Mucosa of descending colon (tissue), 3 donors: ENCODE measurements at regions not wholly inside any gene's neighbourhood (a gene's known extent, or its start where the extent isn't known, plus 50 kb on each side); places are given as distances from the start of the nearest gene placed in this dataset.

Experiments
- ATAC-seq: fragments of 200-7000 bp; cut with Tn5 transposase; one replicate; pipeline ENCODE4 v1.9.1; 2020; ENCODE audit warnings: mild to moderate bottlenecking, moderate library complexity
- DNase-seq, 3 donors: peaks; one replicate each; pipeline ENCODE4 v3.0.0-alpha.2; 2020
- H3K36me3 ChIP-seq: fragments of 200-600 bp; one replicate; pipeline ENCODE4 v1.8.0; 2021; ENCODE audit warnings: low read depth, mild to moderate bottlenecking
- H3K4me1 ChIP-seq: fragments of 200-600 bp; one replicate; pipeline ENCODE4 v1.8.0; 2021; ENCODE audit warnings: low read depth, mild to moderate bottlenecking
- H3K4me3 ChIP-seq: fragments of 200-600 bp; one replicate; pipeline ENCODE4 v1.8.0; 2021; ENCODE audit warnings: mild to moderate bottlenecking
- H3K9me3 ChIP-seq: fragments of 200-600 bp; one replicate; pipeline ENCODE4 v1.8.0; 2021; ENCODE audit warnings: mild to moderate bottlenecking
- CTCF ChIP-seq: fragments of 200-600 bp; IDR thresholded peaks from one replicate; pipeline ENCODE4 v1.8.0; 2022; ENCODE audit warnings: antibody characterized with exemption, mild to moderate bottlenecking
- intact Hi-C, 2 donors: fragments of 100-400 bp; cut with DNase I in 1 of 2; cut with micrococcal nuclease in 1 of 2; formaldehyde crosslinking; loops; one replicate each; pipeline versions ENCODE4 v1.11.0 to v1.11.1; 2022; cut with DNase I, micrococcal nuclease
- donor health status: DM: no; HTN: no; CAD: no; lungs with moderate emphysema.
- donor health status: DM: no; HTN: no; CAD: no.
- donor health status: DM: no; HTN: yes; CAD: no.

GRCh38 chr18:54710900-54711281 lies 117.4 kb upstream of the RAB27B start:
- ATAC-seq: peak; percentile 59
- TF ChIP-seq CTCF: no peak
- DNase-seq: no peak
- Histone ChIP-seq H3K36me3 (no peaks in the 10 kb centered on the region), H3K4me1 (no peaks in the 10 kb centered on the region), H3K9me3 (no peaks in the 10 kb centered on the region), H3K4me3 (no peak overlapping the region)
- intact Hi-C loops: loop anchor here in 1 of 2 donors (5.0 kb wide), 1 partner anchor 56 kb away; no protein-coding TSS in a partner anchor

DNA sequence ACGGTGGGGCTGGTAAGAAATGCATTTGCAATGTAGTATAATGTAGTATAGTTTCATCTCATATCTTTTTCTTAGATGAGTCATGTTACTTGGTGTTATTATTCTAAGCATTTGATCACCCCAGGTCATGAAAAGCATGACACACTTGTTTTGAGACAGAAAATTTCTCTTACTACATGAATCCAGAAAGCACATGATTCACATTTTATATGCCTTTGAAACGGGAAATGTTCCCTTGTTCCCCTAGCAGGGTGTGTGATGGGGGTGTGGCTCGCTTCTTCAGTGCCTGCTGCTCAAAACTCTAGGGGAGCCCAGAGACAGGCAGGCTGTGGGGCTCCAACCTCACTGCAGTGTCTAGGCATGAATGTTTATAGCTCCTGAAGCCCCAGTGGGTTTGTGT lies 116.0 kb upstream of the RAB27B start:
- H3K36me3 ChIP-seq: no peaks in the 10 kb centered on the region
- DNase-seq: peak; percentile 42 to 64 (median 59)
- intact Hi-C loops: loop anchor here in 1 of 2 donors (5.0 kb wide), 1 partner anchor 55 kb away; no protein-coding TSS in a partner anchor
- peak; percentile 91 for ATAC-seq
- H3K9me3 ChIP-seq: no peaks in the 10 kb centered on the region
- H3K4me1 ChIP-seq: no peaks in the 10 kb centered on the region
- H3K4me3 ChIP-seq: no peak overlapping the region
- TF ChIP-seq CTCF: no peak

DNA sequence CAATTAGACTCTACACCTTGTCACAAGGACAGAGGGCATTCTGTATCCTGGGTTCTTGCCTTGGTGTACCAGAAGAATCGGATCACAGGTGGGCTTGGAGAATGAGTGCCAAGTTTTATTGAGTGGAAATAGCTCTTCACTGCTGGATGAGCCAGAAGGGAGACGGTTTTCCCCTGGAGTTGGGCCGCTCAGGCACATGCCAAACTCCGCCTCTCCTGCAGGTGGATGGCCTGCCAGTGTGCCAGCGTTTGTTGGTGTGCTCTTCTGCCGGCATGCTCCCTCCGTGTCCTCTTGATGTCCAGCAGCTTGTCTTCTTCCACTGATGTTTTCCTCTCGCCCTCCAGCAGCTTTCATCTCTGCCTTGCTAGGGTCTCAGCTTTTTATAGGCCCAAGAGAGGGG lies 115.5 kb upstream of the RAB27B start:
- DNase-seq (peak; percentile 26 to 61 (median 57)), ATAC-seq (peak; percentile 79)

DNA sequence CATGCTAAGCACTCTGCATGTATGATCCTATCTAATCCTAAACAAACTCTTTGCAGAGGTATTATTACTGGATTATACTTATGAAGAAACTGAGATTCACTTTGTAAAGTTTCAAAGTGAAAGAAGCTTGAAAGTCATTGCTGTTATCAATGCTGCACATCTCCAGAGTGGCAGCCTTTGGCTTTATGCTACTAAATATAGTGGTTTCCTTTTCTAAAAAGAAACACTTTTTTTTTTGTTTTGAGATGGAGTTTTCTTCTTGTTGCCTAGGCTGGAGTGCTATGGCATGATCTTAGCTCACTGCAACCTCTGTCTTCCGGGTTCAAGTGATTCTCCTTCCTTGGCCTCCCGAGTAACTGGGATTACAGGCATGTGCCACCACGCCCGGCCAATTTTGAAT lies 114.9 kb upstream of the RAB27B start:
- Histone ChIP-seq H3K4me1 (no peaks in the 10 kb centered on the region), H3K9me3 (no peaks in the 10 kb centered on the region), H3K36me3 (no peaks in the 10 kb centered on the region), H3K4me3 (no peak overlapping the region)
- no peak for TF ChIP-seq CTCF
- intact Hi-C loops: loop anchor here in 1 of 2 donors (5.0 kb wide), 1 partner anchor 54 kb away; no protein-coding TSS in a partner anchor
- no peak for ATAC-seq
- no peak for DNase-seq

More for the DNA sequence above, 115.5 kb upstream of the RAB27B start:
- no peaks in the 10 kb centered on the region for H3K9me3 ChIP-seq
- intact Hi-C loops: loop anchor here in 1 of 2 donors (5.0 kb wide), 1 partner anchor 55 kb away; no protein-coding TSS in a partner anchor
- no peak overlapping the region for H3K4me3 ChIP-seq
- no peak for TF ChIP-seq CTCF
- no peaks in the 10 kb centered on the region for H3K36me3 ChIP-seq
- H3K4me1 ChIP-seq: no peaks in the 10 kb centered on the region

DNA sequence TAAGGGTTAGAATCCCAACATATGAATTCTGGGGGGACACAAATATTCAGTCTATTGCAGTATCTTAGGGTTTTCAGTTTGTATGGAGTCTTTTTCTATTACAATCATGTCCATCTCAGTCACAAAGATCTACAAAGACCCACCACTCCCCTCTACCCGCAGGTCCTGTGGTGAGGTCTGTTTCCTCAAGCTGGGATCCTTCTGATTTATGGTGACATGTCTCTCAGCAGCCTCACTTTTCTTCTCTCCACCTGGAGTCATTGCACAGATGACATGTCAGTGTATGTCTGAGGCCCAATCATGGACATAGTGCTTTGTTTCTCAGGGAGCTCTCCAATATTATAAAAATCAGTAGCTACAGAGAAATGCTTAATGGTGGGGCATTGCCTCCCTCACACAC lies 113.4 kb upstream of the RAB27B start:
- H3K4me3 ChIP-seq: no peak overlapping the region
- no peaks in the 10 kb centered on the region for H3K9me3 ChIP-seq
- ATAC-seq (no peak), DNase-seq (no peak)
- no peaks in the 10 kb centered on the region for H3K4me1 ChIP-seq
- no peak for TF ChIP-seq CTCF
- H3K36me3 ChIP-seq: no peaks in the 10 kb centered on the region
- intact Hi-C loops: loop anchor here in 1 of 2 donors (5.0 kb wide), 1 partner anchor 52 kb away; no protein-coding TSS in a partner anchor

GRCh38 chr18:54716586-54716985 lies 111.7 kb upstream of the RAB27B start:
- TF ChIP-seq CTCF: no peak
- ATAC-seq (peak; percentile 43), DNase-seq (peak in 1 of 3 donors; percentile 29)
- H3K36me3 ChIP-seq: no peaks in the 10 kb centered on the region
- no peak overlapping the region for H3K4me3 ChIP-seq
- no peaks in the 10 kb centered on the region for H3K4me1 ChIP-seq
- intact Hi-C loops: no loop called here
- no peaks in the 10 kb centered on the region for H3K9me3 ChIP-seq
